ENCODE measurements at regions not wholly inside any gene's neighbourhood (a gene's known extent, or its start where the extent isn't known, plus 50 kb on each side); places are given as distances from the start of the nearest gene placed in this dataset.

- TF ChIP-seq, protein P1, sequence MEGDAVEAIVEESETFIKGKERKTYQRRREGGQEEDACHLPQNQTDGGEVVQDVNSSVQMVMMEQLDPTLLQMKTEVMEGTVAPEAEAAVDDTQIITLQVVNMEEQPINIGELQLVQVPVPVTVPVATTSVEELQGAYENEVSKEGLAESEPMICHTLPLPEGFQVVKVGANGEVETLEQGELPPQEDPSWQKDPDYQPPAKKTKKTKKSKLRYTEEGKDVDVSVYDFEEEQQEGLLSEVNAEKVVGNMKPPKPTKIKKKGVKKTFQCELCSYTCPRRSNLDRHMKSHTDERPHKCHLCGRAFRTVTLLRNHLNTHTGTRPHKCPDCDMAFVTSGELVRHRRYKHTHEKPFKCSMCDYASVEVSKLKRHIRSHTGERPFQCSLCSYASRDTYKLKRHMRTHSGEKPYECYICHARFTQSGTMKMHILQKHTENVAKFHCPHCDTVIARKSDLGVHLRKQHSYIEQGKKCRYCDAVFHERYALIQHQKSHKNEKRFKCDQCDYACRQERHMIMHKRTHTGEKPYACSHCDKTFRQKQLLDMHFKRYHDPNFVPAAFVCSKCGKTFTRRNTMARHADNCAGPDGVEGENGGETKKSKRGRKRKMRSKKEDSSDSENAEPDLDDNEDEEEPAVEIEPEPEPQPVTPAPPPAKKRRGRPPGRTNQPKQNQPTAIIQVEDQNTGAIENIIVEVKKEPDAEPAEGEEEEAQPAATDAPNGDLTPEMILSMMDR (conservative IDR thresholded peaks at IDR 0.05), result no peak
- Histone ChIP-seq H4K8ac (replicated peaks; ENCODE audit: insufficient read length, low read depth, low read length) (no peak overlapping the region), H3K27me3 (ENCODE audit: insufficient read depth, low read length) (no peaks in the 10 kb centered on the region), H3K23me2 (ENCODE audit: insufficient read length, low read depth, low read length, poor library complexity, severe bottlenecking) (no peaks in the 10 kb centered on the region), H2AK5ac (ENCODE audit: insufficient read length, low read length) (no peak overlapping the region), H3K56ac (ENCODE audit: insufficient read length, low read depth, low read length) (no peak overlapping the region), H4K91ac (ENCODE audit: insufficient read length, low read depth, low read length) (no peak overlapping the region), H3K9me3 (ENCODE audit: control insufficient read depth, low read depth, low read length) (peaks cover 6% of the 10 kb centered on the region), H2BK15ac (ENCODE audit: low read depth, low read length) (no peak overlapping the region), H3K4ac (ENCODE audit: low read depth, low read length) (no peak overlapping the region), H3K14ac (ENCODE audit: insufficient read depth, low read length) (no peak overlapping the region), H2BK20ac (ENCODE audit: low read depth, low read length, poor library complexity, severe bottlenecking) (no peak overlapping the region), H2AFZ (ENCODE audit: low read length) (no peak overlapping the region), H3K27ac (ENCODE audit: insufficient read length, low read depth, low read length) (no peak overlapping the region), H3K9ac (ENCODE audit: extremely low read depth, insufficient read length, low read length) (no peak overlapping the region), H3K79me1 (ENCODE audit: insufficient read depth, low read depth, low read length, poor library complexity, severe bottlenecking) (no peaks in the 10 kb centered on the region), H2BK5ac (ENCODE audit: insufficient read length, low read length) (no peak overlapping the region), H3T11ph (ENCODE audit: low read length) (no peak overlapping the region), H3K23ac (ENCODE audit: insufficient read length, low read depth, low read length) (no peak overlapping the region), H2BK120ac (ENCODE audit: low read depth, low read length, poor library complexity, severe bottlenecking) (no peak overlapping the region), H3K4me1 (ENCODE audit: insufficient read depth, low read length) (no peaks in the 10 kb centered on the region), H4K20me1 (ENCODE audit: control insufficient read depth, insufficient read depth, insufficient read length) (no peaks in the 10 kb centered on the region), H3K18ac (ENCODE audit: insufficient read length, low read depth, low read length) (no peak overlapping the region), H3K79me2 (ENCODE audit: insufficient read depth, low read length) (no peaks in the 10 kb centered on the region), H4K5ac (ENCODE audit: insufficient read length, low read depth, low read length) (no peak overlapping the region), H3K4me2 (ENCODE audit: insufficient read depth, insufficient read length, low read length) (no peak overlapping the region), H2BK12ac (ENCODE audit: insufficient read length, low read depth, low read length) (no peak overlapping the region)
- peaks cover 10 to 13% of the 10 kb centered on the region in 2 experiments for H3K4me1 Mint-ChIP-seq
- no peak overlapping the region for H3K27ac Mint-ChIP-seq
- peaks cover 43 to 45% of the 10 kb centered on the region in 2 experiments for H3K9me3 Mint-ChIP-seq
- H3K27me3 Mint-ChIP-seq (ENCODE audit: low read depth), result peaks cover 49% of the 10 kb centered on the region
- no peak overlapping the region for H3K4me3 Mint-ChIP-seq
- peaks cover 25 to 38% (median 29%) of the 10 kb centered on the region in 3 experiments for H3K36me3 Mint-ChIP-seq (ENCODE audit: insufficient read depth in 1 of 3, low read depth in 3 of 3)
- no CpG with 5 or more reads among the region's 7 CpGs for whole genome bisulfite sequencing (ENCODE audit: extremely low coverage, insufficient read length, low lambda C conversion rate)
- no peak for DNase-seq
These were observed 66.1 kb upstream of the LRPPRC start for GRCh38 chr2:44061876-44062275.
